Hepatocyte (in vitro differentiated cells): ENCODE measurements at regions not wholly inside any gene's neighbourhood (a gene's known extent, or its start where the extent isn't known, plus 50 kb on each side); places are given as distances from the start of the nearest gene placed in this dataset.
A peak's percentile ranks its signal among the peaks of the same experiment; 100 is the strongest.

Source experiments
- DNase-seq: peaks from one replicate; pipeline ENCODE4 v3.0.0-alpha.2; 2016; ENCODE audit warnings: low spot score
- H2AFZ ChIP-seq: fragments of 200-600 bp; sonication (generic); 2 replicates; pipeline ENCODE4 v1.6.0; 2016; ENCODE audit warnings: antibody characterized with exemption, mild to moderate bottlenecking
- H3K27ac ChIP-seq: fragments of 200-600 bp; sonication (generic); 2 replicates; pipeline ENCODE4 v1.5.1; 2016; ENCODE audit warnings: mild to moderate bottlenecking
- H3K27me3 ChIP-seq: fragments of 200-600 bp; sonication (generic); 2 replicates; pipeline ENCODE4 v1.6.1; 2016
- H3K36me3 ChIP-seq: fragments of 200-600 bp; sonication (generic); replicated peaks from 2 replicates; pipeline ENCODE4 v1.5.1; 2016; ENCODE audit warnings: low read depth; ENCODE audit not compliant: insufficient read depth
- H3K4me1 ChIP-seq: fragments of 200-600 bp; sonication (generic); 2 replicates; pipeline ENCODE4 v1.5.1; 2016; ENCODE audit warnings: mild to moderate bottlenecking, moderate library complexity; ENCODE audit not compliant: insufficient read depth
- H3K4me2 ChIP-seq: fragments of 200-600 bp; sonication (generic); 2 replicates; pipeline ENCODE4 v1.6.0; 2016
- H3K4me3 ChIP-seq: fragments of 200-600 bp; sonication (generic); 2 replicates; pipeline ENCODE4 v1.5.1; 2016; ENCODE audit warnings: mild to moderate bottlenecking
- H3K79me2 ChIP-seq: fragments of 200-600 bp; sonication (generic); 2 replicates; pipeline ENCODE4 v1.6.0; 2017; ENCODE audit warnings: mild to moderate bottlenecking
- H3K9me2 ChIP-seq: fragments of 200-600 bp; sonication (generic); replicated peaks from 2 replicates; pipeline ENCODE4 v1.6.0; 2017; ENCODE audit warnings: mild to moderate bottlenecking; ENCODE audit not compliant: insufficient read depth
- H3K9me3 ChIP-seq: fragments of 200-600 bp; sonication (generic); 2 replicates; pipeline ENCODE4 v1.5.1; 2016; ENCODE audit warnings: low read depth, mild to moderate bottlenecking
- H4K20me1 ChIP-seq: fragments of 200-600 bp; sonication (generic); 2 replicates; pipeline ENCODE4 v1.6.0; 2016; ENCODE audit warnings: mild to moderate bottlenecking; ENCODE audit not compliant: insufficient read depth, poor library complexity, severe bottlenecking
- CTCF ChIP-seq: fragments of 200-600 bp; sonication (generic); IDR thresholded peaks from 2 replicates; pipeline ENCODE4 v1.5.1; 2016; ENCODE audit warnings: antibody characterized with exemption, mild to moderate bottlenecking; ENCODE audit not compliant: poor library complexity
- EZH2 ChIP-seq: fragments of 200-600 bp; sonication (generic); IDR thresholded peaks from 2 replicates; pipeline ENCODE4 v1.6.1; 2016; ENCODE audit warnings: antibody characterized with exemption, mild to moderate bottlenecking, borderline replicate concordance
- EZH2phosphoT487 ChIP-seq: fragments of 200-600 bp; sonication (generic); IDR thresholded peaks from one replicate; pipeline ENCODE4 v1.6.1; 2018; ENCODE audit warnings: antibody characterized with exemption, mild to moderate bottlenecking, low read depth, moderate library complexity; ENCODE audit not compliant: unreplicated experiment, severe bottlenecking
- WGBS: methylation state at CpG from one replicate; pipeline ENCODE4 v1.1.6; 2016; ENCODE audit warnings: low lambda C conversion rate; ENCODE audit errors: missing lambda C conversion rate; 5-methylcytosine and 5-hydroxymethylcytosine counted together

GRCh38 chr3:76107935-76108570 is 322.7 kb upstream of the ZNF717 start:
- TF ChIP-seq CTCF (peak; percentile 84), EZH2 (no peak)
- no peak overlapping the region for H2AFZ ChIP-seq
- no peaks in the 10 kb centered on the region for H3K36me3 ChIP-seq
- no peak overlapping the region for H3K4me2 ChIP-seq
- no peaks in the 10 kb centered on the region for H4K20me1 ChIP-seq
- no peaks in the 10 kb centered on the region for H3K9me3 ChIP-seq
- no peaks in the 10 kb centered on the region for H3K79me2 ChIP-seq
- WGBS: 6% methylated on average over 5 of the region's 5 CpGs
- no peaks in the 10 kb centered on the region for H3K27me3 ChIP-seq
- H3K4me1 ChIP-seq: no peaks in the 10 kb centered on the region
- peak; percentile 42 for DNase-seq
- H3K9me2 ChIP-seq: no peaks in the 10 kb centered on the region
- no peak overlapping the region for H3K27ac ChIP-seq
- H3K4me3 ChIP-seq: no peak overlapping the region

- no peak for DNase-seq
- Histone ChIP-seq H3K9me3 (no peaks in the 10 kb centered on the region), H3K27ac (no peak overlapping the region), H3K79me2 (no peaks in the 10 kb centered on the region), H4K20me1 (no peaks in the 10 kb centered on the region), H2AFZ (no peak overlapping the region), H3K4me3 (no peak overlapping the region), H3K4me1 (no peaks in the 10 kb centered on the region), H3K9me2 (no peaks in the 10 kb centered on the region), H3K27me3 (no peaks in the 10 kb centered on the region), H3K36me3 (no peaks in the 10 kb centered on the region), H3K4me2 (no peak overlapping the region)
- no peak for TF ChIP-seq EZH2phosphoT487
- TF ChIP-seq CTCF: no peak
- TF ChIP-seq EZH2: no peak
- whole genome bisulfite sequencing: 90% methylated on average over 2 of the region's 2 CpGs
Measured at GRCh38 chr3:76111808-76112207, 326.5 kb upstream of the ZNF717 start.

- H3K9me2 ChIP-seq: no peaks in the 10 kb centered on the region
- no peaks in the 10 kb centered on the region for H3K36me3 ChIP-seq
- H3K9me3 ChIP-seq: no peaks in the 10 kb centered on the region
- no peaks in the 10 kb centered on the region for H3K27me3 ChIP-seq
- peaks cover 11% of the 10 kb centered on the region for H3K4me1 ChIP-seq
- H3K79me2 ChIP-seq: no peaks in the 10 kb centered on the region
- DNase-seq: no peak
- TF ChIP-seq CTCF (no peak), EZH2phosphoT487 (no peak)
- H2AFZ ChIP-seq: no peak overlapping the region
- H3K27ac ChIP-seq: peak overlapping the region; percentile 45
- H4K20me1 ChIP-seq: no peaks in the 10 kb centered on the region
- no peak overlapping the region for H3K4me2 ChIP-seq
- H3K4me3 ChIP-seq: no peak overlapping the region
Measured at GRCh38 chr3:76122007-76122406, 336.7 kb upstream of the ZNF717 start.

GRCh38 chr3:76129441-76129840 is 344.1 kb upstream of the ZNF717 start:
- H3K4me3 ChIP-seq: no peak overlapping the region
- H3K27me3 ChIP-seq: no peaks in the 10 kb centered on the region
- H3K9me2 ChIP-seq: no peaks in the 10 kb centered on the region
- no peaks in the 10 kb centered on the region for H3K9me3 ChIP-seq
- 90% methylated on average over 3 of the region's 3 CpGs for WGBS
- no peak overlapping the region for H2AFZ ChIP-seq
- H4K20me1 ChIP-seq: no peaks in the 10 kb centered on the region
- H3K36me3 ChIP-seq: no peaks in the 10 kb centered on the region
- no peak for DNase-seq
- no peaks in the 10 kb centered on the region for H3K4me1 ChIP-seq
- no peaks in the 10 kb centered on the region for H3K79me2 ChIP-seq
- H3K27ac ChIP-seq: no peak overlapping the region
- no peak overlapping the region for H3K4me2 ChIP-seq
- TF ChIP-seq CTCF: no peak
- TF ChIP-seq EZH2phosphoT487: no peak
- TF ChIP-seq EZH2: no peak
